H1 (cell line): ENCODE measurements at regions not wholly inside any gene's neighbourhood (a gene's known extent, or its start where the extent isn't known, plus 50 kb on each side); places are given as distances from the start of the nearest gene placed in this dataset.

Experiments used
- CTCF ChIA-PET: fragments of 300-600 bp; sonication (Branson Sonifier 250); formaldehyde crosslinking; loops from one replicate; lab custom pipeline; 2021; ENCODE audit not compliant: partially characterized antibody; lab: Charles Lee
- POLR2A ChIA-PET: fragments of 300-600 bp; sonication (Branson Sonifier 250); formaldehyde crosslinking; loops from one replicate; lab custom pipeline; 2021; ENCODE audit warnings: inconsistent platforms; ENCODE audit not compliant: partially characterized antibody; lab: Charles Lee
- DNase-seq, 2 experiments: peaks; one replicate each; pipeline versions ENCODE4 v3.0.0 to v3.0.0-alpha.2; 2010 to 2022; ENCODE audit warnings: low spot score in 2 of 2, low read depth in 1 of 2, mixed read lengths in 1 of 2
- FAIRE-seq: peaks from 2 replicates; lab custom pipeline; 2011; peaks lifted over from hg19 to GRCh38; lab: Jason Lieb, UNC
- H2AFZ ChIP-seq: 2 replicates; pipeline ENCODE4 v1.8.1; 2012; ENCODE audit warnings: low read length, inconsistent platforms
- H2AK5ac ChIP-seq: 2 replicates; pipeline ENCODE4 v1.6.1; 2013; ENCODE audit warnings: low read depth, low read length
- H2BK120ac ChIP-seq: replicated peaks from 2 replicates; pipeline ENCODE3; 2013; ENCODE audit warnings: low read depth, low read length, inconsistent platforms
- H2BK12ac ChIP-seq: 2 replicates; pipeline ENCODE4 v1.6.1; 2013; ENCODE audit warnings: low read depth, low read length
- H2BK15ac ChIP-seq: 2 replicates; pipeline ENCODE4 v1.6.1; 2013; ENCODE audit warnings: low read length
- H2BK20ac ChIP-seq: 2 replicates; pipeline ENCODE4 v1.6.1; 2013; ENCODE audit warnings: low read length
- H2BK5ac ChIP-seq: 2 replicates; pipeline ENCODE4 v1.6.1; 2013; ENCODE audit warnings: low read depth, low read length
- H3K14ac ChIP-seq: 2 replicates; pipeline ENCODE4 v1.6.1; 2013; ENCODE audit warnings: inconsistent platforms; ENCODE audit not compliant: insufficient read length
- H3K18ac ChIP-seq: 2 replicates; pipeline ENCODE4 v1.6.1; 2013; ENCODE audit warnings: low read length; ENCODE audit errors: extremely low read depth
- H3K23ac ChIP-seq: 2 replicates; pipeline ENCODE4 v1.6.1; 2013; ENCODE audit warnings: inconsistent platforms; ENCODE audit not compliant: insufficient read length
- H3K23me2 ChIP-seq: 2 replicates; pipeline ENCODE4 v1.6.1; 2013; ENCODE audit warnings: low read depth, low read length
- H3K27ac ChIP-seq: 2 replicates; pipeline ENCODE4 v1.6.1; 2011; ENCODE audit warnings: low read depth, low read length, inconsistent platforms
- H3K27me3 ChIP-seq, 4 experiments: replicated peaks in 1 of 4; 1 replicate in 1 of 4; 2 replicates in 3 of 4; pipeline versions ENCODE4 v1.6.1 to v1.8.1; 2011 to 2013; ENCODE audit warnings: low read length in 3 of 4, mild to moderate bottlenecking in 3 of 4, inconsistent platforms in 2 of 4, mixed read lengths in 2 of 4, moderate library complexity in 1 of 4; ENCODE audit not compliant: control insufficient read depth in 3 of 4, insufficient read depth in 3 of 4; ENCODE audit errors: extremely low read depth in 1 of 4
- H3K36me3 ChIP-seq, 4 experiments: 2 replicates each; pipeline versions ENCODE4 v1.6.1 to v1.8.1; 2011 to 2013; ENCODE audit warnings: mild to moderate bottlenecking in 4 of 4, low read length in 3 of 4, moderate library complexity in 2 of 4, control low read depth in 1 of 4, inconsistent platforms in 1 of 4; ENCODE audit not compliant: insufficient read depth in 4 of 4, control insufficient read depth in 2 of 4
- H3K4ac ChIP-seq: replicated peaks from 2 replicates; pipeline ENCODE3; 2013; ENCODE audit warnings: low read length, low read depth, mixed read lengths, inconsistent platforms; ENCODE audit not compliant: insufficient read length
- H3K4me1 ChIP-seq, 4 experiments: replicated peaks in 1 of 4; 1 replicate in 1 of 4; 2 replicates in 3 of 4; pipeline versions ENCODE4 v1.6.1 to v1.8.1; 2011 to 2013; ENCODE audit warnings: low read length in 3 of 4, inconsistent platforms in 2 of 4, mixed read lengths in 1 of 4; ENCODE audit not compliant: insufficient read depth in 4 of 4, control insufficient read depth in 3 of 4
- H3K4me2 ChIP-seq, 2 experiments: 2 replicates each; pipeline versions ENCODE4 v1.6.1 to v1.8.1; 2011 to 2013; ENCODE audit warnings: low read depth in 2 of 2, low read length in 2 of 2, control low read depth in 1 of 2, inconsistent platforms in 1 of 2, mild to moderate bottlenecking in 1 of 2; ENCODE audit not compliant: insufficient read depth in 1 of 2
- H3K4me3 ChIP-seq, 4 experiments: fragments of 200-600, 300-600 bp in 1 of 4; sonication (generic), shearing (Covaris generic), sonication (Bioruptor Twin) in 1 of 4; 2 replicates each; pipeline versions ENCODE4 v1.5.1 to v1.8.1; 2011 to 2016; ENCODE audit warnings: low read length in 4 of 4, low read depth in 3 of 4, control low read depth in 2 of 4, inconsistent platforms in 2 of 4, mild to moderate bottlenecking in 2 of 4, mixed read lengths in 1 of 4, moderate library complexity in 1 of 4; ENCODE audit not compliant: insufficient read depth in 2 of 4; ENCODE audit errors: extremely low read depth in 1 of 4
- H3K56ac ChIP-seq: replicated peaks from 2 replicates; pipeline ENCODE3; 2013; ENCODE audit warnings: low read depth, mild to moderate bottlenecking, mixed read lengths, low read length, inconsistent platforms; ENCODE audit not compliant: insufficient read length
- H3K79me1 ChIP-seq: 2 replicates; pipeline ENCODE4 v1.6.1; 2013; ENCODE audit warnings: low read depth, low read length, control low read depth
- H3K79me2 ChIP-seq, 2 experiments: 2 replicates each; pipeline versions ENCODE4 v1.6.1 to v1.8.1; 2012 to 2013; ENCODE audit warnings: low read length in 2 of 2, mild to moderate bottlenecking in 2 of 2, inconsistent platforms in 1 of 2; ENCODE audit not compliant: insufficient read depth in 2 of 2, control insufficient read depth in 1 of 2
- H3K9ac ChIP-seq, 4 experiments: replicated peaks in 1 of 4; 1 replicate in 1 of 4; 2 replicates in 3 of 4; pipeline versions ENCODE4 v1.6.1 to v1.8.1; 2011 to 2013; ENCODE audit warnings: low read depth in 3 of 4, low read length in 3 of 4, control low read depth in 2 of 4, mild to moderate bottlenecking in 2 of 4, moderate library complexity in 2 of 4, inconsistent platforms in 1 of 4; ENCODE audit errors: extremely low read depth in 1 of 4
- H3K9me3 ChIP-seq, 2 experiments: 2 replicates each; pipeline versions ENCODE4 v1.6.1 to v1.8.1; 2012 to 2013; ENCODE audit warnings: mild to moderate bottlenecking in 2 of 2, moderate library complexity in 2 of 2, control low read depth in 1 of 2, inconsistent platforms in 1 of 2, low read depth in 1 of 2, low read length in 1 of 2, mixed read lengths in 1 of 2; ENCODE audit not compliant: insufficient read depth in 2 of 2
- H4K20me1 ChIP-seq, 2 experiments: replicated peaks in 1 of 2; 2 replicates each; pipeline versions ENCODE3 to v1.8.1; 2011 to 2013; ENCODE audit warnings: inconsistent platforms in 2 of 2, low read length in 2 of 2, mild to moderate bottlenecking in 1 of 2; ENCODE audit not compliant: insufficient read depth in 2 of 2, control insufficient read depth in 1 of 2
- H4K5ac ChIP-seq: 2 replicates; pipeline ENCODE4 v1.6.1; 2013; ENCODE audit warnings: low read length, low read depth, mixed read lengths, inconsistent platforms; ENCODE audit not compliant: insufficient read length
- H4K8ac ChIP-seq: 2 replicates; pipeline ENCODE4 v1.8.0; 2013; ENCODE audit warnings: mild to moderate bottlenecking, moderate library complexity, low read length, inconsistent platforms; ENCODE audit not compliant: insufficient read depth; ENCODE audit errors: extremely low read depth
- H4K91ac ChIP-seq: replicated peaks from 2 replicates; pipeline ENCODE3; 2013; ENCODE audit warnings: low read length, mixed read lengths, inconsistent platforms; ENCODE audit not compliant: insufficient read length
- TAF7 ChIP-seq: optimal IDR thresholded peaks from 2 replicates; pipeline ENCODE3; 2011; ENCODE audit warnings: low read depth, mild to moderate bottlenecking, inconsistent platforms, low read length, moderate library complexity, borderline replicate concordance
- WGBS, 2 experiments: shearing (Covaris generic) in 1 of 2; methylation state at CpG; one replicate each; pipeline versions ENCODE4 v1.1.6 to v1.1.7; 2013 to 2015; ENCODE audit warnings: low lambda C conversion rate in 2 of 2, mixed read lengths in 2 of 2, inconsistent platforms in 1 of 2, low coverage in 1 of 2, missing lambda C conversion rate in 1 of 2; ENCODE audit not compliant: insufficient replicate concordance in 2 of 2, insufficient coverage in 1 of 2, insufficient read length in 1 of 2; ENCODE audit errors: extremely low coverage in 1 of 2, missing lambda C conversion rate in 1 of 2; 5-methylcytosine and 5-hydroxymethylcytosine counted together

- Histone ChIP-seq H2AK5ac (no peak overlapping the region), H3K14ac (no peak overlapping the region), H3K4me1 (peaks cover 0 to 3% (median 0%) of the 10 kb centered on the region in 4 experiments; a peak in 1 of 7 replicates), H3K79me2 (no peaks in the 10 kb centered on the region), H2AFZ (no peak overlapping the region), H2BK120ac (no peak overlapping the region), H3K23me2 (no peaks in the 10 kb centered on the region), H3K79me1 (no peaks in the 10 kb centered on the region), H3K9ac (no peak overlapping the region), H2BK12ac (no peak overlapping the region), H3K9me3 (peaks cover 0 to 3% of the 10 kb centered on the region in 2 experiments; a peak in 1 of 4 replicates), H4K8ac (no peak overlapping the region), H2BK15ac (no peak overlapping the region), H3K27ac (no peak overlapping the region), H3K23ac (no peak overlapping the region), H2BK5ac (no peak overlapping the region), H3K27me3 (no peaks in the 10 kb centered on the region), H2BK20ac (no peak overlapping the region), H4K5ac (no peak overlapping the region), H4K91ac (no peak overlapping the region), H3K4me3 (no peak overlapping the region), H3K56ac (no peak overlapping the region), H3K18ac (no peak overlapping the region), H3K36me3 (no peaks in the 10 kb centered on the region; a peak in 1 of 8 replicates), H3K4me2 (no peak overlapping the region), H3K4ac (no peak overlapping the region), H4K20me1 (no peaks in the 10 kb centered on the region)
- CTCF ChIA-PET = interaction anchor here (0.8 to 1.1 kb wide), 2 partner anchors 11 to 22 kb away, joined by 3 to 4 read pairs; no protein-coding TSS in a partner anchor
- no peak for DNase-seq
- WGBS, 2 experiments = 85% methylated on average over 5 of the region's 5 CpGs; no CpG with 5 or more reads in 1 of the 2 experiments
- FAIRE-seq = no peak
- POLR2A ChIA-PET = no interaction called here
- no peak for TF ChIP-seq TAF7
Measured at GRCh38 chr4:15186149-15186548, 183.9 kb downstream of the CPEB2 start.
